HEK293 (cell line): ENCODE measurements at regions not wholly inside any gene's neighbourhood (a gene's known extent, or its start where the extent isn't known, plus 50 kb on each side); places are given as distances from the start of the nearest gene placed in this dataset.

Experiments
- CTCF ChIA-PET: fragments of 350-600 bp; formaldehyde crosslinking; extraction: SDS; loops from one replicate; lab custom pipeline; 2021; ENCODE audit warnings: antibody characterized with exemption; lab: Yijun Ruan, JAX
- POLR2A ChIA-PET: fragments of 300-600 bp; formaldehyde crosslinking; extraction: SDS; loops from one replicate; lab custom pipeline; 2020; ENCODE audit warnings: antibody characterized with exemption, inconsistent platforms; lab: Yijun Ruan, JAX
- H3K27ac ChIP-seq: fragments of 200-500 bp; sonication (Bioruptor generic); 2 replicates; pipeline ENCODE4 v1.5.1; 2014; ENCODE audit warnings: low read depth, low read length, control low read depth, inconsistent platforms; ENCODE audit errors: extremely low read depth
- H3K36me3 ChIP-seq, 2 experiments: fragments of 200-500 bp in 1 of 2; sonication (Bioruptor generic) in 1 of 2; 1 replicate in 1 of 2; 2 replicates in 1 of 2; pipeline ENCODE4 v1.5.1; 2014 to 2017; ENCODE audit warnings: inconsistent platforms in 2 of 2, low read length in 2 of 2; ENCODE audit not compliant: control insufficient read depth in 2 of 2, insufficient read depth in 1 of 2
- H3K4me1 ChIP-seq: fragments of 200-500 bp; sonication (Bioruptor generic); 2 replicates; pipeline ENCODE4 v1.5.1; 2014; ENCODE audit warnings: mild to moderate bottlenecking, low read length, inconsistent platforms; ENCODE audit not compliant: control insufficient read depth, insufficient read depth
- H3K4me3 ChIP-seq: 2 replicates; pipeline ENCODE4 v1.5.1; 2011; ENCODE audit warnings: low read depth, mild to moderate bottlenecking, control low read depth, low read length, moderate library complexity
- H3K9me3 ChIP-seq: fragments of 200-500 bp; sonication (Bioruptor generic); 2 replicates; pipeline ENCODE4 v1.5.1; 2014; ENCODE audit warnings: low read depth, low read length, inconsistent platforms; ENCODE audit not compliant: control insufficient read depth, insufficient read depth
- GLI2 ChIP-seq: fragments of 450-650 bp; formaldehyde crosslinking; IDR thresholded peaks from 2 replicates; pipeline ENCODE4; 2017; ENCODE audit warnings: missing biosample characterization, missing genetic modification characterization, low read depth, borderline replicate concordance
- GLIS1 ChIP-seq: fragments of 450-650 bp; formaldehyde crosslinking; IDR thresholded peaks from 2 replicates; pipeline ENCODE4 v1.5.1; 2016; ENCODE audit warnings: missing biosample characterization, missing genetic modification characterization
- KLF7 ChIP-seq: fragments of 450-650 bp; formaldehyde crosslinking; IDR thresholded peaks from 2 replicates; pipeline ENCODE4 v1.5.1; 2016; ENCODE audit warnings: missing biosample characterization, missing genetic modification characterization, borderline replicate concordance
- SCRT2 ChIP-seq: fragments of 450-650 bp; formaldehyde crosslinking; IDR thresholded peaks from 2 replicates; pipeline ENCODE4 v1.5.1; 2016; ENCODE audit warnings: missing biosample characterization, missing genetic modification characterization
- ZBTB26 ChIP-seq: fragments of 450-650 bp; formaldehyde crosslinking; optimal IDR thresholded peaks from 2 replicates; pipeline ENCODE3; 2016; ENCODE audit warnings: missing biosample characterization, mild to moderate bottlenecking, missing genetic modification characterization
- ZBTB7A ChIP-seq: fragments of 450-650 bp; formaldehyde crosslinking; IDR thresholded peaks from 2 replicates; pipeline ENCODE4 v1.5.1; 2016; ENCODE audit warnings: low read depth, missing biosample characterization, missing genetic modification characterization
- ZNF146 ChIP-seq: fragments of 450-650 bp; formaldehyde crosslinking; IDR thresholded peaks from 2 replicates; pipeline ENCODE4 v1.5.1; 2016; ENCODE audit warnings: missing biosample characterization, missing genetic modification characterization
- ZNF248 ChIP-seq: fragments of 450-650 bp; formaldehyde crosslinking; IDR thresholded peaks from 2 replicates; pipeline ENCODE4 v1.5.1; 2017; ENCODE audit warnings: missing biosample characterization, missing genetic modification characterization
- ZNF341 ChIP-seq: fragments of 450-650 bp; formaldehyde crosslinking; IDR thresholded peaks from 2 replicates; pipeline ENCODE4; 2016; ENCODE audit warnings: low read depth, missing biosample characterization, missing genetic modification characterization
- ZNF362 ChIP-seq: fragments of 450-650 bp; formaldehyde crosslinking; IDR thresholded peaks from 2 replicates; pipeline ENCODE4 v1.5.1; 2016; ENCODE audit warnings: missing biosample characterization, missing genetic modification characterization
- ZNF423 ChIP-seq: fragments of 450-650 bp; formaldehyde crosslinking; IDR thresholded peaks from 2 replicates; pipeline ENCODE4 v1.5.1; 2016; ENCODE audit warnings: missing biosample characterization, missing genetic modification characterization
- ZNF449 ChIP-seq: fragments of 450-650 bp; formaldehyde crosslinking; IDR thresholded peaks from 2 replicates; pipeline ENCODE4 v1.5.1; 2017; ENCODE audit warnings: missing biosample characterization, mild to moderate bottlenecking, missing genetic modification characterization, moderate library complexity
- ZNF544 ChIP-seq: fragments of 450-650 bp; formaldehyde crosslinking; IDR thresholded peaks from 2 replicates; pipeline ENCODE4 v1.5.0; 2017; ENCODE audit warnings: missing biosample characterization, missing genetic modification characterization
- ZNF561 ChIP-seq: fragments of 450-650 bp; IDR thresholded peaks from 2 replicates; pipeline ENCODE4 v1.5.1; 2018; ENCODE audit warnings: missing biosample characterization, missing genetic modification characterization, borderline replicate concordance
- ZNF585B ChIP-seq: fragments of 450-650 bp; formaldehyde crosslinking; IDR thresholded peaks from 2 replicates; pipeline ENCODE4 v1.5.1; 2016; ENCODE audit warnings: missing biosample characterization, missing genetic modification characterization
- ZNF701 ChIP-seq: fragments of 450-650 bp; formaldehyde crosslinking; IDR thresholded peaks from 2 replicates; pipeline ENCODE4 v1.5.1; 2016; ENCODE audit warnings: missing biosample characterization, missing genetic modification characterization
- ZNF747 ChIP-seq: fragments of 450-650 bp; formaldehyde crosslinking; IDR thresholded peaks from 2 replicates; pipeline ENCODE4 v1.5.1; 2016; ENCODE audit warnings: missing biosample characterization, missing genetic modification characterization
- ZNF76 ChIP-seq: fragments of 450-650 bp; formaldehyde crosslinking; IDR thresholded peaks from 2 replicates; pipeline ENCODE4; 2016; ENCODE audit warnings: low read depth, missing biosample characterization, missing genetic modification characterization, borderline replicate concordance
- ZNF768 ChIP-seq: fragments of 450-650 bp; formaldehyde crosslinking; IDR thresholded peaks from 2 replicates; pipeline ENCODE4 v1.5.1; 2018; ENCODE audit warnings: missing biosample characterization, mild to moderate bottlenecking, missing genetic modification characterization
- ZSCAN30 ChIP-seq: fragments of 450-650 bp; IDR thresholded peaks from 2 replicates; pipeline ENCODE4 v1.5.1; 2018; ENCODE audit warnings: missing biosample characterization, mild to moderate bottlenecking, missing genetic modification characterization, moderate library complexity
- ZSCAN4 ChIP-seq: fragments of 450-650 bp; formaldehyde crosslinking; IDR thresholded peaks from 2 replicates; pipeline ENCODE4 v1.5.1; 2017; ENCODE audit warnings: missing biosample characterization, missing genetic modification characterization
- TF ChIP-seq, protein P1 (sequence below): sonication (generic); formaldehyde crosslinking; IDR thresholded peaks from 2 replicates; pipeline ENCODE4 v1.8.1; 2022; ENCODE audit warnings: mild to moderate bottlenecking, moderate library complexity, missing genetic modification reagents
- TF ChIP-seq, protein P2 (sequence below): fragments of 450-650 bp; formaldehyde crosslinking; IDR thresholded peaks from 2 replicates; pipeline ENCODE4 v1.5.1; 2016; ENCODE audit warnings: missing biosample characterization, missing genetic modification characterization
- TF ChIP-seq, protein P3 (sequence below): fragments of 450-650 bp; formaldehyde crosslinking; IDR thresholded peaks from 2 replicates; pipeline ENCODE4 v1.5.1; 2017; ENCODE audit warnings: missing biosample characterization, missing genetic modification characterization

DNA sequence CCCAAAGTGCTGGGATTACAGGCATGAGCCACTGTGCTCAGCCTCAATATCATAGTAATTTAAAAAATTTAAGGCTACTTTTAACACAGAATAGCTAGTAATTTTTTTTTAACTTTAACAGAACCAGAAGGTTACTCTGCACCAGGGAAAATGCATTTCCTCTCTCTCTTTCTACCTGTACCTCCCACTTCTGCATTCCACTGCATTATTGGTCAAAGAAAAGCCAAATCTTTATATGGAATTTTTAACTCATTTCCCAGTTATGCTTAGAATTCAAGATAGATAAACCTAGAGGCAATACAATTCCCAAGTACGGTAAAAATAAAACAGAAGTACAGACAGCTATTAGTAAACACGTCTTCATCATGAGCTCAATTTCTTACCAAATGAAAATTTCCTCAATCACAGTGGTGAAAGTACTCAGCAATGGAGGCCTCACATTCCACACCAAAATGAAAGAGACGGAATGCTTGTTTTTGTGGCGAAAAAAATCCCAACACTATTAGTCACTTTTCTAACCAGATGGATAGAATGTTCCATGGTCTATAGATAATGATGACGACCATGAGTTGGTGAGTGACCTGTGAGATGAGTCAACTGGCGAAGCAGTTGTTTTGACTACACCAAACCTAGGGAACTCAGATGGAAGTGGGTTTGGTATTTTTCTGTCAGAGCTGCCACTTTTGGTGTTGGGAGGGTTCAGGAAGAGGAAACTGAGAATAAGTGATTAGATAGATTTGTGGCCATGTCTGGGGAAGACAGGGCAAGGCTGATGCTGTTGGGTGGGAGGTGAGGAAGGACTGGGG, 104.7 kb upstream of the SGK1 start:
- Histone ChIP-seq H3K9me3 (no peaks in the 10 kb centered on the region), H3K4me3 (no peak overlapping the region), H3K4me1 (no peaks in the 10 kb centered on the region), H3K36me3 (no peaks in the 10 kb centered on the region), H3K27ac (no peak overlapping the region)
- TF ChIP-seq SCRT2 (tag by site-specific recombination) (no peak), ZNF146 (tag by site-specific recombination) (no peak), ZNF76 (no peak), ZSCAN30 (tag by site-specific recombination) (no peak), ZBTB7A (no peak), KLF7 (tag by site-specific recombination) (no peak), ZNF544 (no peak), ZNF423 (tag by site-specific recombination) (no peak), ZNF362 (tag by site-specific recombination) (no peak), GLIS1 (tag by site-specific recombination) (no peak), ZNF768 (tag by site-specific recombination) (no peak), ZNF248 (no peak), ZNF561 (tag by site-specific recombination) (no peak), ZNF341 (tag by site-specific recombination) (no peak), ZBTB26 (tag by site-specific recombination) (no peak)
- TF ChIP-seq, protein P1, sequence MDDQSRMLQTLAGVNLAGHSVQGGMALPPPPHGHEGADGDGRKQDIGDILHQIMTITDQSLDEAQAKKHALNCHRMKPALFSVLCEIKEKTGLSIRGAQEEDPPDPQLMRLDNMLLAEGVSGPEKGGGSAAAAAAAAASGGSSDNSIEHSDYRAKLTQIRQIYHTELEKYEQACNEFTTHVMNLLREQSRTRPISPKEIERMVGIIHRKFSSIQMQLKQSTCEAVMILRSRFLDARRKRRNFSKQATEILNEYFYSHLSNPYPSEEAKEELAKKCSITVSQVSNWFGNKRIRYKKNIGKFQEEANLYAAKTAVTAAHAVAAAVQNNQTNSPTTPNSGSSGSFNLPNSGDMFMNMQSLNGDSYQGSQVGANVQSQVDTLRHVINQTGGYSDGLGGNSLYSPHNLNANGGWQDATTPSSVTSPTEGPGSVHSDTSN (CRISPR knock-in tag), result no peak
- ChIA-PET CTCF (interaction anchor here (0.5 to 0.8 kb wide), 3 partner anchors 14 to 266 kb away, joined by 3 to 4 read pairs (median 3); no protein-coding TSS in a partner anchor), POLR2A (interaction anchor here (0.6 kb wide), 1 partner anchor 281 kb away, joined by 3 read pairs; no protein-coding TSS in a partner anchor)

- no peak overlapping the region for H3K27ac ChIP-seq
- CTCF ChIA-PET, result interaction anchor here (0.5 to 0.7 kb wide), 2 partner anchors 183 to 402 kb away, joined by 3 to 4 read pairs; no protein-coding TSS in a partner anchor
- TF ChIP-seq, protein P2, sequence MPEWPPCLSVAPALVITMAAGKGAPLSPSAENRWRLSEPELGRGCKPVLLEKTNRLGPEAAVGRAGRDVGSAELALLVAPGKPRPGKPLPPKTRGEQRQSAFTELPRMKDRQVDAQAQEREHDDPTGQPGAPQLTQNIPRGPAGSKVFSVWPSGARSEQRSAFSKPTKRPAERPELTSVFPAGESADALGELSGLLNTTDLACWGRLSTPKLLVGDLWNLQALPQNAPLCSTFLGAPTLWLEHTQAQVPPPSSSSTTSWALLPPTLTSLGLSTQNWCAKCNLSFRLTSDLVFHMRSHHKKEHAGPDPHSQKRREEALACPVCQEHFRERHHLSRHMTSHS (tag by site-specific recombination), result no peak
- TF ChIP-seq GLI2 (tag by site-specific recombination) (no peak), ZSCAN4 (tag by site-specific recombination) (no peak), ZNF747 (tag by site-specific recombination) (no peak), ZNF449 (tag by site-specific recombination) (no peak), ZNF701 (tag by site-specific recombination) (no peak), ZNF585B (tag by site-specific recombination) (no peak), ZNF768 (tag by site-specific recombination) (no peak)
- TF ChIP-seq, protein P3, sequence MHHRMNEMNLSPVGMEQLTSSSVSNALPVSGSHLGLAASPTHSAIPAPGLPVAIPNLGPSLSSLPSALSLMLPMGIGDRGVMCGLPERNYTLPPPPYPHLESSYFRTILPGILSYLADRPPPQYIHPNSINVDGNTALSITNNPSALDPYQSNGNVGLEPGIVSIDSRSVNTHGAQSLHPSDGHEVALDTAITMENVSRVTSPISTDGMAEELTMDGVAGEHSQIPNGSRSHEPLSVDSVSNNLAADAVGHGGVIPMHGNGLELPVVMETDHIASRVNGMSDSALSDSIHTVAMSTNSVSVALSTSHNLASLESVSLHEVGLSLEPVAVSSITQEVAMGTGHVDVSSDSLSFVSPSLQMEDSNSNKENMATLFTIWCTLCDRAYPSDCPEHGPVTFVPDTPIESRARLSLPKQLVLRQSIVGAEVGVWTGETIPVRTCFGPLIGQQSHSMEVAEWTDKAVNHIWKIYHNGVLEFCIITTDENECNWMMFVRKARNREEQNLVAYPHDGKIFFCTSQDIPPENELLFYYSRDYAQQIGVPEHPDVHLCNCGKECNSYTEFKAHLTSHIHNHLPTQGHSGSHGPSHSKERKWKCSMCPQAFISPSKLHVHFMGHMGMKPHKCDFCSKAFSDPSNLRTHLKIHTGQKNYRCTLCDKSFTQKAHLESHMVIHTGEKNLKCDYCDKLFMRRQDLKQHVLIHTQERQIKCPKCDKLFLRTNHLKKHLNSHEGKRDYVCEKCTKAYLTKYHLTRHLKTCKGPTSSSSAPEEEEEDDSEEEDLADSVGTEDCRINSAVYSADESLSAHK, result no peak
These were observed 103.6 kb upstream of the SGK1 start for GRCh38 chr6:134421501-134421900.

More at GRCh38 chr6:134421501-134421900, 103.6 kb upstream of the SGK1 start:
- Histone ChIP-seq H3K9me3 (no peaks in the 10 kb centered on the region), H3K4me3 (no peak overlapping the region), H3K4me1 (no peaks in the 10 kb centered on the region), H3K36me3 (no peaks in the 10 kb centered on the region)
- POLR2A ChIA-PET, result no interaction called here
